ENCODE measurements at regions not wholly inside any gene's neighbourhood (a gene's known extent, or its start where the extent isn't known, plus 50 kb on each side); places are given as distances from the start of the nearest gene placed in this dataset.
"Not testable (repeated sequence)": the region's sequence is repeated elsewhere in the genome, so short reads cannot be mapped to it uniquely, and the experiment has no call there.

DNA sequence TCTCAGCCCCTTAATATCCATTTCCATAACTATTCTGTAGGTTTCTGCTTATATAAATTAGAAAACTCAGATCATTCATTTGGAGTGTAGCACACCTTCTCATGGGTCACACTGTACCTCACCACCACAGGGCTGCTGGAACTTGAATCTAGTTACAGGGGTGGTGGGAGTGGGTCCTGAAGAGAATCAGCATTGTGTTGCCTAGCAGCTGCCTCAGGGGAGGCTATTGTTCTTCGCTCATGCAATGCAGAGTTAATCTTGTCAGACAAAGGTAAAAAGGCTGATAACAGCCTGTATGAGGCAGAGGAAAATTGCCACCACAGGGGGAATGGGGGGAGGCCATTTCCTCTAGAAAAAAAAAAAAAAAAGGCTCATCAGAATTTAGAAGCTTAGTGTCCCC, 496.0 kb upstream of the ADGRB3 start:
- TF ChIP-seq CTCF (IDR thresholded peaks at IDR 0.05; ENCODE audit: borderline replicate concordance, insufficient read depth, low read depth, low read length), result no peak
- H3K4me3 ChIP-seq (ENCODE audit: low read depth, low read length), result no peak overlapping the region

DNA sequence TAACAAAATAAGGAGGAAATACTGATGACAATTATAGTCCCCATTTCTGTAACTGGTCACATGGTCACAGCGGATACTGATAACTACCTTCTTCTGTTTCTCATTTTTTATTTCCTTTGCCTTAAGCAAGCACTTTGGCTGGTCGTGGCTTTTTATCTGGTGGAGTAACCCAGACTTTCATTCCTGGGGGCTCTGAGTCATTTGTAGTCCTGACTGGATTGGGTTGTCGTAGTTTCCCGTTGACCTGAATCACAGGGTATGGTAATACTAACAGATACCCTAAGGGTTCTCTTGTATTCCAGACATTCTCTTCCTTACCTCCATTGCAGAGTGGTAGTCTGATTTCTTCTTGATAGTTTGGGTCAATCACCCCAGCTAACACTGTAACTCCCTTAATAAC, 500.3 kb upstream of the ADGRB3 start:
- TF ChIP-seq CTCF (IDR thresholded peaks at IDR 0.05; ENCODE audit: borderline replicate concordance, insufficient read depth, low read depth, low read length), result no peak
- H3K4me3 ChIP-seq (ENCODE audit: low read depth, low read length), result no peak overlapping the region

- no peak overlapping the region for H3K4me3 ChIP-seq (ENCODE audit: low read depth, low read length)
- TF ChIP-seq CTCF (IDR thresholded peaks at IDR 0.05; ENCODE audit: borderline replicate concordance, insufficient read depth, low read depth, low read length), result no peak
Observed at GRCh38 chr6:68128211-68128610, 506.9 kb upstream of the ADGRB3 start.

DNA sequence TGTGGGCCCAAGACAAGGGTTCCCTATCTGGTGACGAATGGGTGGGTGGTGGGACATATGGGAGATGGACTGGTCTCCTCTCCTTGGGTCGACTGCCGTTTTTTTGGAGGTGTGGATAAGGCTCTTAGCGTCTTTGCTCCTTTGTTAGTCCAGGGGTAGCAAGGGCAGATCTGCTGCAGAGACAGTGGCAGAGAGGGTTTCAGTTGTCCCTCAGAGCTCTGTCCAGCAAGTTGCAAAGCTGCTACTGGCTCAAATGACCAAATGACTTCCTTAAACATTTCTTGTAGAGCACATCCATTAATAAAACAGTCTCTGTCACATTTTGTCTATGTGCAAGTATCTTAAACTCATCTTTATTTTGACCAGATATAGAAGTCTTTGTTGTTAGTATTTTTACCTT, 508.0 kb upstream of the ADGRB3 start:
- no peak overlapping the region for H3K4me3 ChIP-seq (ENCODE audit: low read depth, low read length)
- TF ChIP-seq CTCF (IDR thresholded peaks at IDR 0.05; ENCODE audit: borderline replicate concordance, insufficient read depth, low read depth, low read length), result no peak

DNA sequence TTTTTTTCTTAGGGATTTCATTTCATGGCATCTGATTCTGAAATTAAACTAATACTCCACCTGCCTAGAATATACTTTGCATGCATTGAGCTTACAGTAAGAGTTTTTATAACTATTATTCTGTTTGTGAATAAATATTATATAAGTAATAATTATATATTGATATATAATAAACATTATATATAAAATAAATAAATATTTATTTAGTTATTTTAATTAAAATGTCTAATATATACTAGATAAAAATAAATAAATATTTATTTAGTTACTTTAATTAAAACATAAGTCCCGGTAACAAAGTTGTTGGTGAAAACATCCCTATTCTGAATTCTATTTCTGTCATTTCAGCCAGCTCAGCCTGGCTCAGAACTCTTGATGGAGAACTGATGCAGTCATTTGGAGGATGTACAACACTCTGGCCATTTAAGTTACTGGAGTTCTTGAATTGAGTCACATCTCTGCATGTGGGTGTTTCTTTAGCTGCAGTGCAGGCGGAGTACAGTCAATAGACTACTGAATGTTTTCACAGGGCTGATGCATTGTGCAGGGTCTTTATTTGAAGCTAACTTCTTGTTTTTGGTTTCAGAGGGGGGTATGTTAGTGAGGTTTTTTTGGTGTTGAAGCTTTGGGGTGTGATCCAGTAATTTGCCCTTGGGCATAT, 508.9 kb upstream of the ADGRB3 start:
- no peak overlapping the region for H3K4me3 ChIP-seq (ENCODE audit: low read depth, low read length)
- no peak for TF ChIP-seq CTCF (IDR thresholded peaks at IDR 0.05; ENCODE audit: borderline replicate concordance, insufficient read depth, low read depth, low read length)

DNA sequence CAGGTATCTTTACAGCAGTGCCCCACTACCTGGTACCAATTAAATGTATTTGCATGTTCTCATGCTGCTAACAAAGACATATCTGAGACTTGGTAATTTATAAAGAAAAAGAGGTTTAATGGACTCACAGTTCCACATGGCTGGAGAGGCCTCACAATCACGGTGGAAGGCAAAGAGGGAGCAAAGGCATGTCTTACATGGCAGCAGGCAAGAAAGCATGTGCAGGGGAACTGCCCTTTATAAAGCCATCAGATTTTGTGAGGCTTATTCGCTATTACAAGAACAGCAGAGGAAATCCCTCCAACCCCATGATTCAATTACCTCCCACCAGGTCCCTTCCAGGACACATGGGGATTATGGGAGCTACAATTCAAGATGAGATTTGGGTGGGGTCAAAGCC, 512.1 kb upstream of the ADGRB3 start:
- not testable (repeated sequence) for H3K4me3 ChIP-seq (ENCODE audit: low read depth, low read length)

- H3K4me3 ChIP-seq (ENCODE audit: low read depth, low read length), result no peak overlapping the region
- no peak for TF ChIP-seq CTCF (IDR thresholded peaks at IDR 0.05; ENCODE audit: borderline replicate concordance, insufficient read depth, low read depth, low read length)
Observed at GRCh38 chr6:68122032-68122431, 513.0 kb upstream of the ADGRB3 start.

DNA sequence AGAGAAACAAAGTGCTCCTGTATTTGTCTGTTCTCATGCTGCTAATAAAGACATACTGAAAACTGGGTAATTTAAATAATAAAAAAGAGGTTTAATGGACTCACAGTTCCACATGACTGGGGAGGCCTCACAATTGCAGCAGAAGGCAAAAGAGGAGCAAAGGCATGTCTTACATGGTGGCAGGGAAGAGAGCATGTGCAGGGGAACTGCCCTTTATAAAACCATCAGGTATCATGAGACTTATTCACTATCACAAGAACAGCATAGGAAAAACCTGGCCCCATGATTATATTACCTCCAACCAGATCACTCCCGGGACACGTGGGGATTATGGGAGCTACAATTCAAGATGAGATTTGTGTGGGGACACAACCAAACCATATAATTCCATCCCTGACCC, 514.1 kb upstream of the ADGRB3 start:
- not testable (repeated sequence) for H3K4me3 ChIP-seq (ENCODE audit: low read depth, low read length)

Measured in GM12875 (cell line).